ENCODE measurements at regions not wholly inside any gene's neighbourhood (a gene's known extent, or its start where the extent isn't known, plus 50 kb on each side); places are given as distances from the start of the nearest gene placed in this dataset.

DNA sequence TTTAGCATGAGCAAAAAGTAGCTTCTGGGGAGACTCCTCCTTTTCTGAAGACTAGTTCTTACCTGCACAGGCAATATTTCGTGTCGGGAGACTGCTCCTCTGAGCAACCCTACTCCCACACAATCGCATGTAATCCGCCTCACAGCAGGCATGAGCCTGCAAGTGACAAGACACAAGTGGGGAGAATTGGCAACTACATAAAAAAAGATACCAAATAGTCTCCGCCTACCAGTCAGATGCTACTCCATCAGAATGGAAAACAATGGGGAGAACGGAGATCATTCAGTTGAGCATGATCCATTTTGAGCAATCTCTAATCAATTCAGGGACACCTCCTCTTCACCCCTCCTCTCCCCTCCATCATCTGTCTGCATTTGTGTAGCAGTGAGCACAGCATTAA is 321.0 kb downstream of the COG6 start:
- DNase-seq = no peak

DNA sequence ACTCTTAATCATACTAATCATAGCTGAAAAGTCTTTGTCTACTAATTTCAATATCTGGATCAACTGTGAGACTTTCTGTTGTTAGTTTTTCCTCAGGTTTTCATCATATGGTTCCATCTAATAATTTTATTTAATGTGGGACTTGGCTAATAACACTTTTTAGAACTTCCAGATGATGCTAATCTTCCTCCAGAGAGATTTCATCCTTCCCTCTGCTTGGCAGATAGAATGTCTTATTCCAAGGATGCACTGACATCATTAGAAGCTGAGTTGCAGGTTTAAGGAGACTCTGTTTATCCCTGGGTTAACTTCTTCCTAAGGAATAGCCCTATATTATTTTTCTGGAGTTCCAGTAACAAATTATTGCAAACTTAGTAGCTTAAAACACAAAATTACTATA is 325.6 kb downstream of the COG6 start:
- no peak for DNase-seq

DNA sequence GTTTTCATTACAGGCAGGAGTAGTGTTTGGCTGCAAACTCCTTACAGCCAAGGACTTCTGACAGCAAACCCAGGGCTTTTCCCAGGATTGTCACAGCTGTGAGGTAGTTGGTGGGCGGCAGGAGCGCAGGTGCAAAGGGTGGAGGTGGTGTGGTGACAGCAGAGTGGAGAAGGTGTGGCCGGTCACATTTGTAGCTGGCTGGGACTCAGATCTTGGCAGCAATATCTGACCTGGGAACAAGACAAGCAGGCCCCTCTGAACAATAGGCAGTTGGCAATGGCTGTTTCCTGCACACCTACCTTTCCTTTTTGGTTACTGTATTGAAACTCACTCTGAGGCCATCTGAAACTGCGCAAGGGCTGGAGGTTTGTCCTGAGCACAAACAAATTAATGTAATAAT is 327.3 kb downstream of the COG6 start:
- DNase-seq = no peak

- DNase-seq = no peak
Measured at GRCh38 chr13:39985071-39985470, 329.6 kb downstream of the COG6 start.

DNA sequence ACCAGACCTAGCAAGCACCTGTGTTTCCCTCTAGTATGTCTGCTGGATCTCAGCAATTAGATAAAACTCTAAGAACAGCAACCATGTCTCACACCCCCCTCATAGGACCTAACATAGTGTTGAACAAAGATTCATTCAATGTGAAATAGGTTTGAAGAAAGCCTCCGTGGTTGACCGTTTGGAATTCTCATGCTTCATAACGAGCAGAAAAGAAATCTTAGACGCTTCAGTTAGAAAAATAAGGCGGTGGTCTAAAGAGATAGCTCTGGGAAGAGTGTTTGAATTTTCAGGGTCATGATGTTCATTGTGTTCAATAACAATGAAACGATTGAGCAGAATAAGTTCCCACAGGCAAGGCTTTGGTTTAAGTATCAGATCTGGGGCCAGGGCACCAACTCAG is 332.9 kb downstream of the COG6 start:
- DNase-seq = no peak

DNA sequence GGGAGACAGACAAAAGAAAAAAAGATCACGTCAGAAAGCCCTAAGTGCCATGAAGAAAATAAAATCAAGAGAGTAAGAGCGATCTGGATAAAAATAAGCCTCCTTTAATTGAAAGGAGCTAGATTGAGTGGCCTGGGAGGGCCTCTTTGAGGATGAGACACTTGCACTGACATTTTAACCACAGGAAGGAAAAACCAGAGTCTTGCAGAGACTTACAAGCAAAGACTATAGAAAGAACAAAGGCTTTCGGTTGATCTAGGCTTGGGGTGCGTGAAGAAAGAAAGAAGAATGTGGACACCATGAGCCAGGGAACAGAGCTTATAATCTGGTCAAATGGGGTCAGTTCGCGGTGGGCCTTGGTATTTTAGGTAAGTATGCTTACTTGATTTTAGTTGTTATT is 342.7 kb downstream of the COG6 start:
- no peak for DNase-seq

GRCh38 chr13:40002016-40002415 is 346.6 kb downstream of the COG6 start:
- no peak for DNase-seq

DNA sequence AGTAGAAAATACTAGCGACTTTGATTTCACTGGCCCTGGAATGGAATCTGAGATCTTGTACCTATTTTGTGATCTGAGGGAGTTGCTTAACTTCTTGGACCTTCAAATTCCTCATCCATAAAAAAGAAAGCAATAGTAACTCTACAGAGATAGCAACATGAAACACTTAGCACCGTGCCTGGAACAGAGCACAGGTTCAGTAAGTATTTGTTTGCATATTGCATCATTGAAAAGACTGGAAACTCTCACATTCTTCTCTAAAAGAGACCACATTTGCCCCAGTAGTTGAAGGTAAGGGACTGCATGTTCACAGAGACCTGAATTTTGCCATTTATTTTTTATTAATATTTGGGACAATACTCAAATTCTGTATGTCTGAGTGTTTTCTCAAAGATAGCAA is 358.1 kb downstream of the COG6 start:
- no peak for DNase-seq

- DNase-seq = no peak
Measured at GRCh38 chr13:40016953-40017660, 361.6 kb downstream of the COG6 start.

GRCh38 chr13:40017662-40018262 is 362.3 kb downstream of the COG6 start:
- DNase-seq = no peak

- no peak for DNase-seq
Measured at GRCh38 chr13:40023595-40024203, 368.2 kb downstream of the COG6 start.

GRCh38 chr13:40024204-40024966 is 368.9 kb downstream of the COG6 start:
- no peak for DNase-seq

DNA sequence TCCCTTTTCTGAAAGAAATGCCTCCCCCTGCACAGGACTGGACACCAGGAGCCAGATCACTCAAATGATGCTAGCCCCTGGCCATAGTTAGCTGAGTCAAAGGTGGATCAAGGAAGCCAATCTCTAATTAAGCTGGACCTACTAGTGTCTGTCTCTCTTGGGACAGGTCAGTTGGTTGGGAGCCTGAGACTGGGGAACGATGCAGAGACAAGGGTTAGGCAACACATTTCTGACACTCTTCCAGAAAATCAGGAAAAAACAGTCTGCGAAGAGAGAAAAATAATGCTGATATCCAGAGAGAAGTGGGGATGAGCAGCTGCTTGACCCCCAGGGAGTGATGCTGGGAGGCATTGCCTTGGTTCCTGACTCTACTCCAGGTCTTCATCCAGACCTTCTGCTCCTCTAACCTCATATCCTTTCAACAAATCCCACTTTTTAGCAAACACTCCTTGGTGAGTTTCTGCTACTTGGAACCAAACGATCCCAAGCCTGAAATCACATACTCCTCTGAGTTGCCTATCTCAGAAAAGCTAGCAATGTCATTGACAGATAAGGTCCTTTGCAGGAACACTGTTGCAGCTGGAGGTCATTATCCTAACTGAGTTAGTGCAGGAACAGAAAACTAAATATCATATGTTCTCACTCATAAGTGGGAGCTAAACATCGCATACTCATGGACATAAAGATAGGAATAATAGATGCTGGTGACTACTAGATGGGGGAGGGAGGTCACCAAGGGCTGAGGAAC is 369.7 kb downstream of the COG6 start:
- no peak for DNase-seq

DNA sequence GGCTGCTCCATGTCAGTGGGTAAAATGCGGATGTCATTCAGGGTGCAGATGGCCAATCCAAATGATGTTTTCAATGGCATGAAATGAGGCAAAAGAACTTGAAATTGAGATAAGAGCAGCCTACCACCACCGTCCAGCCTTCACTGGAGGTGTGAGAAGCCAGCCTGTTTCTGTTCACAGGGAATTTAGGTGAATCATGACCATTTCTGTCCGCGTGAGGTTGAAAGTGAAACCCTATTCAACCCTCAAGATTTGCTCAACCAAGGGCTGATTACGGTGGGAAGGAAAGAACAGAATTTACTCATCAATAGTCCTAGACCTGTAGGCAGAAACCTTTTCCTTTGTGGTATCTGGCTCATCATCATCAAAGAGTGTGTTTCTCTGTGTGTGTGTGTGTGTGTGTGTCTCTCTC is 370.7 kb downstream of the COG6 start:
- no peak for DNase-seq

DNA sequence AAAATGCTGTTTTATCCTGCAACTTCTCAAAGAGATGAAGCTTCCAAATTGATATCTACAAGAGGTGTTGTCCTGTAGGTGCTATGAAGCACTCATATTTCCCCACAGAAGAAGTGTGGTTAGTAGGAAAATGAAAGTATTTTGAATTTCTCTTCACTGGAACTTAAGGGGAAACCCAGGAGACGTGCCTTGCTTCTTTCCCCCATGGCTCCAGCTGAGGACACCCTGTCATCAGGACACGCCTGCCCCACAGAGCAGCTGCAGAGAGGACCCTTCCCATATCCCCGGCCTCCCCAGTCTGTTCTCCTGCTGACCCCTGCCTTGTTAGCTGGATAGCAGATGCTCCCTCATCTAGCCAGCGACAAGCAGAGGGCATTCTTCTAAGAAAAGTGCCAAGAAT is 371.3 kb downstream of the COG6 start:
- DNase-seq = no peak

DNA sequence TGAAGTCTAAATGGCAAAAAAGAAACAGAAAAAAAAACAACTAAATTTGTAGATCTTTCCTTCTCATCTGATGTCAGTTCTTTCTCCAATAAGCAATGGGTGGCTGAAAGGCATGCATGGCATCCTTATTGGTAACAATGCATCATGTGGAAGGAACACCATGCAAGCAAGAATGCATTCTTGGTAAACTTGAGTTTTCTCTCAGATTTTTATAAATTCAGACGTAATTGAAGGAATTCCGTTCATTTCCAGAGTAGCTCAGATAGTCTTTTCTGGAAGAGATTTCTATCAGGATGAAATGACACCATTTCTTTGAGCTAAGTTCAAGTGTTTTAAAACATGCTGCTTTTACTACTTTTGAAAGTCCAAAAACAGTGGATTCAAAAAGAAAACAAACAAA is 373.0 kb downstream of the COG6 start:
- DNase-seq = no peak

GRCh38 chr13:40031031-40031430 is 375.6 kb downstream of the COG6 start:
- DNase-seq = no peak

- no peak for DNase-seq
Measured at GRCh38 chr13:40039061-40039460, 383.6 kb downstream of the COG6 start.

DNA sequence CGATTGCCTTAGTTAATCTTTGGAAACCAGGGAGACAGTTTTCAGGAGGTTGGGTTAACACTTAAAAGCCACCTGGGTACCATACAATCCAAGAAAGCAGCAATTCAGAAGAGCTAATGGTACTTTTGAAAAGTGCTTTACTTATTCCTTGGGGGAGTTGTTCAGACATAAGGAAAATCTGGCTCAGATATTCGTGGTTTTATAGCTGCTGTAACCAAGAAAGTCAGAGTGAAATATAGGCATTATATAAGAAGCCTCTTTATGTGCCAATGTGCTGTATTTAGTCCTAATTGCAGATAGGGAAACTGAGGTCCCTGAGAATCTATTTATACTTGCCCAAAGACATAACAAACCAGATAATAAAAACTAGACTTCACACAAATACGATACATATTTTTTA is 387.5 kb downstream of the COG6 start:
- DNase-seq = no peak

DNA sequence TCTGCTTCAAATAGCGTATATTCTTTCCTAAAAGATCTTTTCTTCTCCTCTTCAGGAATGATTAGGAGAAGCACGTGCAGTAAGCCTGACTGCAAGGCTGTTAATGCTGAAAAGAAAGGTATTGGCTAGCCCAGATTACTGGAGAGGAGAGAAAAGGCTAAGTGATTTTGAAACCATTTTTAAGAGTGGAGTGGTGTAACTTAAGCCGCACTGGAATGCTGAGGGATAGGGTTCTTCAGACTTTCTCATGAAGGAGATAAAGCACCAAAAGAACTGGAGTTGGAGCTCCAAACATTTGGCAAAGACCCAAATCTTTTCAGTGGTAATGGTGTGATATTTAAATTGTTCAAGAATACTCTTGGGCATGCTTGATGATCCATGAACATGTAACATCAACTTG is 388.3 kb downstream of the COG6 start:
- DNase-seq = no peak

DNA sequence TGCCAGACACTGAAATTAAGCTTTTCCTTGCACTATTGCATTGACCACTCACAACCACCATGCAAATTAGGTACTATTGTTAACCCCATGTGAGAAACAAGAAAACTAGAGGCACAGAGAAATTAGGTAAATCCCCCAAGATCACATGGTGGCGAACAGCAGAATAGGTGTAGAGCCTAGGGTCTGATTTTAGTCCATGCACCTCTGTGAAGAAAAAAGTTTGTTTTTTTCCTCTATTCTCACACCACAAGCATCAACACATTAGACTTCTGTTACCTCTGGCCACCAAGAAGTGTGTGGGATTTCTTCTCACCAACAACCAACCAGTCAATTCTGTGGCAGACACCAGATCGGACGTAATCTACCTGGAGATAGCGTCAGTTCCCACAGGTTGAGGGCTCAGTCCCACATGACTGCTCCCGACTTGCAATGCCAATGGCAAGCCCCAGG is 391.9 kb downstream of the COG6 start:
- no peak for DNase-seq

- no peak for DNase-seq
Measured at GRCh38 chr13:40048551-40048950, 393.1 kb downstream of the COG6 start.

- DNase-seq = no peak
Measured at GRCh38 chr13:40052954-40053353, 397.5 kb downstream of the COG6 start.
